GM12892 (cell line): ENCODE measurements at regions not wholly inside any gene's neighbourhood (a gene's known extent, or its start where the extent isn't known, plus 50 kb on each side); places are given as distances from the start of the nearest gene placed in this dataset.

Source experiments
- POLR2A ChIP-seq: IDR thresholded peaks from 2 replicates; pipeline ENCODE4 v1.6.1; 2011; ENCODE audit warnings: low read depth, low read length, control low read depth
- POLR2AphosphoS5 ChIP-seq: IDR thresholded peaks from 2 replicates; pipeline ENCODE4 v1.6.1; 2011; ENCODE audit warnings: low read depth, low read length, control low read depth
- TAF1 ChIP-seq: IDR thresholded peaks from 2 replicates; pipeline ENCODE4 v1.6.1; 2011; ENCODE audit warnings: low read depth, mild to moderate bottlenecking, control low read depth, low read length, borderline replicate concordance

- no peak for TF ChIP-seq POLR2A
- no peak for TF ChIP-seq TAF1
- no peak for TF ChIP-seq POLR2AphosphoS5
Measured at GRCh38 chr7:42348631-42349030, 111.6 kb upstream of the GLI3 start.
